Dedifferentiated amniotic fluid mesenchymal stem cell (primary cell): ENCODE measurements at regions not wholly inside any gene's neighbourhood (a gene's known extent, or its start where the extent isn't known, plus 50 kb on each side); places are given as distances from the start of the nearest gene placed in this dataset.
A peak's percentile ranks its signal among the peaks of the same experiment; 100 is the strongest.
"Not testable (repeated sequence)": the region's sequence is repeated elsewhere in the genome, so short reads cannot be mapped to it uniquely, and the experiment has no call there.

Experiments used
- DNase-seq: peaks from one replicate; pipeline ENCODE4 v3.0.0-alpha.2; 2016; ENCODE audit errors: extremely low spot score

DNA sequence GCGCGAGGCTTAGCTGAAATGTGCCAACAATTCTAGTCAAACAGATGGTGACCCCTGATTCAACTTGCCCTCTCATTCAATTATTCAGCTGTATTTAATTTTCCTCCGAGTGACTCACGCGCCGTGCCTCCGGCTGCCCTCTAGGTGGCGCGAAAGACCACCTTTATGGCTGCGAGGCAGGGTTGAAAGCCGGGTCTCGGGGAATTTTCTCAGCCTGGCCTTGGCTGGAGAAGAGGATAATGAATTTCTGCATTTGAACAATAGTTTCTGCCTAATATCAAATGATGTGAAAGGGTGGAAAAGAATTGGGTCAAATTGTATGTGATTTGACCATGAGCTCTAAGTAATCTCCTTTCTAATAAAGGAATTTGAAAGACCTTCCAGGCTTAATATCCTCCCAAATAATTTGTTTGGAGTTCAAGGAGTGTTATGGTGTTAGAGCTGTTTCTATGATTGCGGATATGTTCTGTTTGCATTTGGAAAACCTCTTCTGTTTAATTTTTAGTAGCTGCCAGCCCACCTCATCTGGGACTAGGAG, 310.9 kb downstream of the ZNF536 start:
- peak; percentile 81 for DNase-seq

DNA sequence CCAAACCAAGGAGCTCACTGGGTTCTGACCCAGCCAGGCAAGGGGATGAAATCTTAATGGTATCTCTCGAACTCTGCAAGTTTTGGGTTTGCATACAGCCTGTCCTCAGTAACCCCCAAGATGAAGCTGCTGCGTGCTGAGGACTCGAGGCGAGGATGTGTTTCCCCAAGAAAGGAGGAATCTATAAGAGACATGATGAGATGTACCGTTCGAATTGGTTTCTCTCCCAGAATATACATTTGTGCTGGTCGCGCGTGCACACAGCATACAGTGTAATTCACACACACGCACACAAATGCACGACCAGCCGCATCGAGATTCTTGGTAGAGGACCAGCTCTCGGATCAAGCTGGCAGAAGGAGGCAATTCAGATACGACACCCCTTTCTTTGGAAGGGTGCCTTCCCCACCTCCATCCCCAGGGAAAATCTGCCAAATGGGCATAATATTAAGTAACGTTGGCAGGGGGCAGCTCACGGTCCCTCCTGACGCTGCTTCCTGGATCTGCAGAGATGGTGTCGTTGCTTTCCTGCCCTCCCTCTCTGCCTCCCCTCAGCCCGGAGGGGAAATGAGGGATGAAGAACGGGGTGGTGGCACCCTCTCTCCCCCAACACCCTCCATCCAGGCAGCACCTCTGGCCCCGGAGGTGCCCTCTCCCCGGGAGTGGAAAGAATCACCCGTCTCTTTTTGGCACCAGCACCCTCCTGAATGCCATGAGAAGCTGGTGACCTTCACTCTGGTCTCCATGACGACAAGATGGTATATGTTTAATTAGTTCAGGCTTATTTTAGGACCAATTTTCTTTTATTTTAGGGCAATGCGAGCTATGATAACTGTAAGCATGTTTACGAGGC, 310.2 kb downstream of the ZNF536 start:
- no peak for DNase-seq

DNA sequence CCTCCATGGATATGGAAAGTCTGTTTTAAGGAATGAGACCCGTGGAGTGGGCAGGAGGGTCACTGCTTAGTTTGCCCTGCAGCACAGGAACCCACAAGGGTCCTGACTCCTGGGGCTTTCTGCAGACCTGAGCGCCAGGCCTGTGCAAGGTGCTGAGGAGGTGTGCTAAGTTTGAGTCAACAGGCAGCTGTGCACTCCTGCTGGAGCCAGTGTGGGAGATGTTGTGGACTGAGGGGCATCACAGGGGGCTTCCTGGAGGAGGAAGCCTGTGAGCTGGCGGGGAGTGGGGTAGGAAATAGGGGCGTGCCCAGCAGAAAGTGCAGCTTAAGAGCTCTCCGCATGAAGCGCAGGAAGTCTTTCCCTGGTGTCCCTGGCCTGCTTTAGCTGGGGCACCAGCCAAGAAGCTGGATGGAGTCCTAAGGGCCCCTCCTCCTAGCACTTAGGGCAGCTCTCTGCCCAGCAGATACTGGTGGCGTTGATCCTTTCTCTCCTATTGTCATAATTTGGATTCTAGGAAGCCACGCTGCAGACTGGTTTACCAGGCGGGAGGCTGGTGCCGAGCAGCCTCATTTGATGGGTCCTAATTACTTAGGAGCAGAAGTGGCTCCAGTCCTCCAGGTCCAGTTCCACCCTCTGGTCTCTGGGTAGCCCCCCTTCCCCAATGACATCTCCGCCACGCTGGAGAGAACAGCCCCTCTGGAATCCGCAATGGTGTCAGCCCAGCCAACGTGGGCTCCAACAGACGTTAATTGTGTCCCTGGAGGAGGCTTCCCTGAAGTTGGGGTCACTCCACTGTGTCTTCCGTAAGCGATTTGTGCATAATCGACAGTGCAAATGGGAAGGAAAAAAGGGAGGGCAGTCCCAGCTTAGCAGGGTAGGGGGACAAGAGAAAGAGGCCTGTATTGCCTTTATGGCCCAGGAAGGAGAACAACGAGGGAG, 309.2 kb downstream of the ZNF536 start:
- no peak for DNase-seq

DNA sequence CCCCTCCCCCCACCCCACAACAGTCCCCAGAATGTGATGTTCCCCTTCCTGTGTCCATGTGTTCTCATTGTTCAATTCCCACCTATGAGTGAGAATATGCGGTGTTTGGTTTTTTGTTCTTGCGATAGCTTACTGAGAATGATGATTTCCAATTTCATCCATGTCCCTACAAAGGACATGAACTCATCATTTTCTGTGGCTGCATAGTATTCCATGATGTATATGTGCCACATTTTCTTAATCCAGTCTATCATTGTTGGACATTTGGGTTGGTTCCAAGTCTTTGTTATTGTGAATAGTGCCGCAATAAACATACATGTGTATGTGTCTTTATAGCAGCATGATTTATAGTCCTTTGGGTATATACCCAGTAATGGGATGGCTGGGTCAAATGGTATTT, 308.2 kb downstream of the ZNF536 start:
- not testable (repeated sequence) for DNase-seq

DNA sequence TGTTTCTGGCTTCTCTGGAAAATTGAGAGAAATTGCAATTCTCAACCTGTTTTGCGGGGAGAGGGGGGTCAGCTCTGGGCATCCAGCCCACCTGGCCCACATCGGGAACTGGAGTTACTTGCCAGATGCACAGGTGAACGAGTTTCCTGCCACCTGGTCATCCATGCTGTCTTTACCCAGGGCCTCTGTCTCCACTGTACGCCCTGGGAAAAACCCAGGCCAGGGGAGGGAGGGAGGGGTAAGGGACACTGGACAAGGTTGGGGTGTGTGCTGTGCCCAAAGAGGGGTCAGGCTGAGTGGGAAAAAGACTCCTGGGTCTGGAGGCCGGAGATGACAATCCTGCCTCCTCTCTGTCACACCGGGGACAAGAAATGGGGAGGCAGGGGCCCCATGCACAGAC, 307.6 kb downstream of the ZNF536 start:
- no peak for DNase-seq

DNA sequence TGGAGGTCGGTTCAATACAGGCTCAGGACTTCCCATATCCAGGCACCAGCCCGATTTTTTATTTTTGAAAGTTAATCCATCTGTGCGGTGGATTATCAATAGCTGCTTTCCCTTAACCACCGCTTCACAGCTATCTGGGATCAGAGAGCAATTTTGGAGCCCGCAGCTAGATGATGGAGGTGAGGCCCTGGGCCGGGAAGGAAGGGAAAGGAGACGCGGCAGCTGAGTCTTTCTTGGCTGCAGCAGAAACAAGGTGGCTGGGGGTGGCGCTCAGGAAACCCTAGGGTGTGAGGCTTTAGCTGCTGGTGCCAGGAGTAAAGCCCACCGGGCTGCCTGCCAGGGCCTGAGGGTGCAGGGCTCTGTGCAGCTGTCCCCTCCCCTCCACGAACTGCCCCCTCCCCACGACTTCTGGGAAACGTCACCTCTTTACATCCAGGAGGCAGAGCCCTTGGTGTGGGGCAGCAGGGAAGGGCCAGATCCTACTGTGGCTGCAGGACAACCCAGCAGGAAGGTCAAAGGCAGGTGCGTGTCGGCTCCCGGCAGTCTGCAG, 307.0 kb downstream of the ZNF536 start:
- no peak for DNase-seq

DNA sequence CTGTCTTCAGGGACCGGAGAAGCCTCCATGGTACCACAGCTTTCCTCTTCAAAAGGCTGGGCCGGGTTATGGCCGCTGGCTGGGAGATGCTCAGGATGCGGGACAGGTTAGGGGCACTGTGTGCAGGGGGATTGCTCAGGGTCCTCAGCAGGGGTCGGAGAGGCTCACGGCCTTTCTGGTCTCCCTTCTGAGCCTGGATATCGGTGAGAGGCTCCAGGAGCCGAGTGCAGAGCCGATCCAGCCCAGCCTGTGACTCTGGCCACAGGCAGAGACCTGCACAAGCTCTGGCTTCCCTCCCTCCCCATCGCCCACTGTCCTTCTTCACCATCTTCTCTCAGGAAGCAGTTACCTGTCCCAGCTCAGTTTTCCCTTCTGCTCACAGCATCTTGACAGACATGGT, 306.0 kb downstream of the ZNF536 start:
- DNase-seq: no peak

GRCh38 chr19:30677702-30678101, 305.5 kb downstream of the ZNF536 start:
- no peak for DNase-seq

GRCh38 chr19:30676990-30677679, 305.0 kb downstream of the ZNF536 start:
- DNase-seq: no peak

GRCh38 chr19:30675086-30675485, 302.9 kb downstream of the ZNF536 start:
- DNase-seq: no peak

- no peak for DNase-seq
These were observed 302.5 kb downstream of the ZNF536 start for GRCh38 chr19:30674656-30675055.

GRCh38 chr19:30673336-30673735, 301.2 kb downstream of the ZNF536 start:
- DNase-seq: no peak

DNA sequence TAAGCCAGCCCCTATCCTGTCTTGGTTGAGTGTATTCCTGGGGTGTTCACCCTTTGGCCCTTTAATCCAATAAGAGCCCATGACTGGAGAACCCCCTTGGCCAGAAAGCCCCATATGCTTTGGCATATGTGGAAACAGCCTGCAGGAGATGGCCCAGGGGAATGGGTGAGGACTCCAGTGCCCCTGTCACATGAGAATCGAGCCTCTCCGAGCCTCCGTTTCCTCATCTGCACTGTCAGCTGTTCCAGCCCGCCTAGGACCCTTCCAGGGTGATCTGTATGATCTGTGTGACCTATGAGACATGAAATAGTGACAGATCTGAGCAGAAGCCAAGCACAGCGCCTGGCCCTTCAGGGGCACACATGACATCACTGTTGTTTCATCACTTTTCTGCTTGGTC, 300.7 kb downstream of the ZNF536 start:
- DNase-seq: no peak

DNA sequence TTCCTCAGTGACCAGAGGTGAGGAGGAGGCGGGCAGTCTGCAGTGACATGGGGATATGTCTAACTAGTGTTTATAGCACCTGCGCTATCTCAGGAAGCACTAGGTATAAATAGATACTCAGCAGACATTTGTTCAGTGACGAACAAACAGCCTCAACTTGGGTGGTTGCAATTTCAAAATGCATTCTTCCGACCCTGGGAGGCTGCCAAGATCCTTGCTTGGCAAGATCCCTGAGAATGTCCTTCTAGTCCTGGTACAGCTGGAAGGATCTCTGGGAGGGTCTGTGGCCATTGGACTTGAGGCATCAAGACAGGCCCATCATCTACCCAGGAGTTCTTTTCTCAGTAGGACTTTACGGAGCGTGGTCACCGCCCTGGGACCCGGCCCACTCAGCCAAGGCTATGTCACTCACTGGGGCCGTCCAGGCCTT, 299.5 kb downstream of the ZNF536 start:
- no peak for DNase-seq

DNA sequence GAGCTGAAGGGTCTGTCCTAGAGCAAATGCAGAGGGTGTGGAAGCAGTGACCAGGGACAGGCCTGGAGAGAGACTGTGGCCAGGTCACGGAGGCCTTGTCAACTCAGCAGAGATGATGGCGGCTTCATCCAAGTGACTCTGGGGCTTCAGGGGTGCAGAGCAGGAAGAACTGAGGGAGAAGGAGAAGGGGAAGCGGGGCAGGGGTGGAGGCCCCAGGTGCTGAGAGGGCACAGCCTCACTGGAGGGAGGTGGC, 299.1 kb downstream of the ZNF536 start:
- DNase-seq: no peak

DNA sequence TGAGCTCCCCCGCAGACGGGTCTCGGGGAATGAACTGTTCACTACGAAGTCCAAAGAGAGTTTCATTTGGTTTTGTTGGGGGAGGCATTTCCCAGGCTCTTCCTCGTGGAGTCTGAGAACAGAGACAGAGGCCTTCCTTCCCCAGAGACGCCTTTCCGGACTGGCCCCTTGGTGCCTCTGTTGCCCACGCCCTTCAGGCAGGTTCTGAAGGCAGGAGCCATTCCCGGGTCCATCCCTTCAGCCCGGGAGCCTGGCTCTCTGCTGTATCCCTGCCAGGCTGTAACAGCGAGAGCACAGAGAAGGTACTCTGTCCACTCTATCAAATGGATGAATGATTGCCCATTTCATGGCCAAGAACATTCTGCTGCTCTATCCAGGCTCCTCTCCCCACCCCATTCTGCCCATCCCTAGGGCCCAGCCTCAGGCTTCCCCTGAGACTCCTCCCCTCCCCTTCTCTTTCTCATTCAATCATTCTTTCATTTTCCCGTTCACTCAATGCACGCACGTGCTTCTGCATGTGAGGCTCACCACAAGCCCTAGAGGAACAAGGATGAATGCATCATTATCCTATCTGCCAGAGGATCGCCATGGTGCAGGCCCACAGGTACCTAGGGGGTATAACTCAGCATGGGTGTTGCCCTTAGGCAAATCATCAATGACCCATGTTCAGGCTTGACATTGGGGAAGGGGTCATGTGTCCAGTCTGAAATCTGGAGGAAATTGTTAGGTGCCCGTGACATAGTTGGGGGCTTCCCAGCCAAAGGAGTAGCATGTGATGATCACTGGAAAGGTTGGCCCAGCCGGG, 298.6 kb downstream of the ZNF536 start:
- DNase-seq: no peak

DNA sequence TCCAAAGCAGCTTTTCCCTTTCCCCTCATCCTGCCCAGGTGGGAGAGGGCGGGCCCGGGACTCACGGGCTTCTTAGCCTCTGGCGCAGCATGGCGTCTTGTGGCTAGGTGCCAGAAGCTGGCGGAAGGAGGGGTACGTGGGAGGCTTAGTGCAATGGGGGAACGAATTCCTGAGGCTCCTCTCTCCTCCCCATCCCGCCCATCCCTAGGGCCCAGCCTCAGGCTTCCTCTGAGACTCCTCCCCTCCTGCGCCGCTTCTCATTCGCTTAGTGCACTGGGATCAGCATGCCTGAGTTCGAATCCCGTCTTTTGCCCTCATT, 297.8 kb downstream of the ZNF536 start:
- no peak for DNase-seq

DNA sequence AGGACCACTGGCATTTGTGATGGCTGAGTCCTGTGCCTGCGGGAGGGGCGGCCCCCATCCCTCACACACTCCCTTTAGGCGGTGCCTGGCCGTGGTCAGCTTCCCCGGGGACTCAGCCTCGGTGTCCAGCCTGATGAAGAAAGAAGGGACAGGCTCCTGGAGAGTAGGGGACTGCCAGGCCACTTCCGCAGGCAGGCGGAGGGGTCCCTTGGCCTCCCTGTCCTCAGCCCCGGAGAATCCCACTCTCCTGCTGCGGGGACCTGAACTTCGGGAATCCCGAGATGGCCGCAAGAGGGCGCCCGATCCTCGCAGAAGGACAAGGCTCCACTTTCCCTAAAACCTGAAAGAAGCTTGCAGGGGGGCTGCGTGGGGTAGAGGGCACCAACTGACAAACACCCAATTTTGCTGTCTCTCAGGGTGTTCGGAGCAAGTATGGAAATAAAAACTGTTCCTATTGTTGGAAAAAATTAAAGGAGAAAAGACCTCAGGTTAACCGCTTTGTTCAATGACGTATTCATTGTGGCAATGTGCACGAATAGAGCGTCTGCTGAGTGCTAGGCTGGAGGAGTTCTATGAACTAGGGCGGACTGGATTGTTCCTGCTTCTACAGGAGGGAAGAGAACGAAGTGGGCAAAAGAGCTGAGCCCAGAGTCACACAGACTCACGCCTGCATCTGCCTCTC, 297.3 kb downstream of the ZNF536 start:
- peak; percentile 21 for DNase-seq

DNA sequence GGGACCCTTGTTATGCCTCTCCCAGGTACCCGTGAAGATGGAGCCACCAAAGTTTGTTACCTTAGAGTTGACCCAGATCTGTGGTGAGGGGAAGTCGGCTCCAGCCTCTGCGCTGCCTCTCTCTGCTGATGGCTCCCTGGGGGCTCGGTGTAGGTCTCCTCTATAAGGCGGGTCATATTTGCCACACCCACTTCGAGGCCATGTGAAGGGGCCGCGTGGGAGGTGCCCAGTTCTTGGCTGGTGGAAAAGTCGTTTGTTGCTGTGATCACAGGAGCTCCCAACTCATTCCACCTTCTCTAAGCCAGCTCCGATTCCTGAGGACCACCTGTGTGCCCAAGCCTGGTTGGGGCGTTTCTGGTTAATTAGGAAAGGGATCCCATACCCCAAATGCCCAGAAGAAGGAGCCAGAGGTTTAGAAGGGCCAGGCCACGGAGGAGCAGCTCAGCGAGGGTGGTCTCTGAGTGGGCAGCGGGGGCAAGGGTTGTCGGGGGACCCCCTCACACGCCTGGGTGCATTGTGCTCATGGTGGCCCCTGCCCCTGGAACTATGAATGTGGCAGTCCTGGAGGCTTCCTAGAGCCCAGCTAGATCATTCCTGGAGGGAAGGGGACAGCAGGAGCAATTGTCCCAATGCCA, 296.5 kb downstream of the ZNF536 start:
- no peak for DNase-seq

- no peak for DNase-seq
These were observed 295.6 kb downstream of the ZNF536 start for GRCh38 chr19:30667746-30668145.
